SK-N-MC (cell line): ENCODE measurements at regions not wholly inside any gene's neighbourhood (a gene's known extent, or its start where the extent isn't known, plus 50 kb on each side); places are given as distances from the start of the nearest gene placed in this dataset.

Experiments used
- DNase-seq: peaks from one replicate; pipeline ENCODE4 v3.0.0-alpha.2; 2011; ENCODE audit warnings: low read depth, low spot score
- H3K27ac ChIP-seq: fragments of 200-600 bp; sonication (generic); 2 replicates; pipeline ENCODE4 v1.5.1; 2016; ENCODE audit warnings: mixed run types
- H3K36me3 ChIP-seq: fragments of 200-600 bp; sonication (generic); 2 replicates; pipeline ENCODE4 v1.6.1; 2017; ENCODE audit warnings: antibody characterized with exemption, low read length, mixed read lengths; ENCODE audit not compliant: insufficient read depth
- H3K4me3 ChIP-seq: fragments of 200-600 bp; sonication (generic); 2 replicates; pipeline ENCODE4 v1.5.1; 2016
- H3K9ac ChIP-seq: fragments of 200-600 bp; sonication (generic); 2 replicates; pipeline ENCODE4 v1.8.0; 2017; ENCODE audit warnings: mixed run types, mixed read lengths; ENCODE audit not compliant: insufficient read length
- H3K9me3 ChIP-seq: fragments of 200-600 bp; sonication (generic); 2 replicates; pipeline ENCODE4 v1.6.1; 2017; ENCODE audit warnings: low read depth, mild to moderate bottlenecking, antibody characterized with exemption, low read length, moderate library complexity, mixed read lengths
- EZH2 ChIP-seq: fragments of 200-600 bp; sonication (generic); IDR thresholded peaks from one replicate; pipeline ENCODE4 v1.6.1; 2017; ENCODE audit warnings: antibody characterized with exemption
- FOXP2 ChIP-seq: optimal IDR thresholded peaks from 2 replicates; pipeline ENCODE3; 2011; ENCODE audit warnings: mild to moderate bottlenecking, moderate library complexity; ENCODE audit not compliant: insufficient read depth; ENCODE audit errors: extremely low read length, control extremely low read depth
- POLR2AphosphoS5 ChIP-seq: IDR thresholded peaks from 2 replicates; pipeline ENCODE4 v1.6.1; 2012; ENCODE audit warnings: mild to moderate bottlenecking, low read depth, low read length, borderline replicate concordance

GRCh38 chr10:89078724-89079672, 88.4 kb downstream of the FAS start:
- DNase-seq: no peak

GRCh38 chr10:89076120-89076519, 85.5 kb downstream of the FAS start:
- TF ChIP-seq POLR2AphosphoS5: no peak
- TF ChIP-seq FOXP2: no peak
- TF ChIP-seq EZH2: no peak
- Histone ChIP-seq H3K4me3 (no peak overlapping the region), H3K27ac (no peak overlapping the region), H3K36me3 (no peaks in the 10 kb centered on the region), H3K9ac (no peak overlapping the region), H3K9me3 (no peaks in the 10 kb centered on the region)
- DNase-seq: no peak

More at GRCh38 chr10:89078724-89079672, 88.4 kb downstream of the FAS start:
- Histone ChIP-seq H3K27ac (peak overlapping the region; percentile 74), H3K9ac (no peak overlapping the region), H3K36me3 (no peaks in the 10 kb centered on the region), H3K9me3 (no peaks in the 10 kb centered on the region), H3K4me3 (no peak overlapping the region)
- TF ChIP-seq EZH2: no peak
- TF ChIP-seq FOXP2: no peak
- no peak for TF ChIP-seq POLR2AphosphoS5

GRCh38 chr10:89075631-89076030, 85.0 kb downstream of the FAS start:
- Histone ChIP-seq H3K9me3 (no peaks in the 10 kb centered on the region), H3K27ac (no peak overlapping the region)
- TF ChIP-seq EZH2 (no peak), POLR2AphosphoS5 (no peak), FOXP2 (no peak)

GRCh38 chr10:89074120-89074519, 83.5 kb downstream of the FAS start:
- TF ChIP-seq FOXP2: no peak
- no peak for TF ChIP-seq EZH2
- no peak for TF ChIP-seq POLR2AphosphoS5
- Histone ChIP-seq H3K9ac (no peak overlapping the region), H3K27ac (no peak overlapping the region), H3K4me3 (no peak overlapping the region), H3K9me3 (no peaks in the 10 kb centered on the region), H3K36me3 (no peaks in the 10 kb centered on the region)
- no peak for DNase-seq

More at GRCh38 chr10:89075631-89076030, 85.0 kb downstream of the FAS start:
- no peak for DNase-seq
- Histone ChIP-seq H3K4me3 (no peak overlapping the region), H3K36me3 (no peaks in the 10 kb centered on the region), H3K9ac (no peak overlapping the region)

- DNase-seq: no peak
- TF ChIP-seq EZH2 (no peak), FOXP2 (no peak), POLR2AphosphoS5 (no peak)
- Histone ChIP-seq H3K36me3 (no peaks in the 10 kb centered on the region), H3K9me3 (no peaks in the 10 kb centered on the region), H3K27ac (no peak overlapping the region), H3K4me3 (no peak overlapping the region), H3K9ac (no peak overlapping the region)
Observed at GRCh38 chr10:89073719-89074118, 83.1 kb downstream of the FAS start.

- no peak overlapping the region for H3K27ac ChIP-seq
- H3K36me3 ChIP-seq: no peaks in the 10 kb centered on the region
- TF ChIP-seq EZH2 (no peak), POLR2AphosphoS5 (no peak), FOXP2 (no peak)
- H3K9me3 ChIP-seq: no peaks in the 10 kb centered on the region
- H3K9ac ChIP-seq: no peak overlapping the region
- H3K4me3 ChIP-seq: no peak overlapping the region
- no peak for DNase-seq
Observed at GRCh38 chr10:89069589-89069988, 79.0 kb downstream of the FAS start.
